ENCODE measurements at regions not wholly inside any gene's neighbourhood (a gene's known extent, or its start where the extent isn't known, plus 50 kb on each side); places are given as distances from the start of the nearest gene placed in this dataset.

- Mint-ChIP-seq H3K4me3 (no peak overlapping the region), H3K36me3 (ENCODE audit: low read depth) (no peaks in the 10 kb centered on the region), H3K4me1 (ENCODE audit: low read depth) (no peaks in the 10 kb centered on the region), H3K27me3 (ENCODE audit: insufficient read depth) (peaks cover 6% of the 10 kb centered on the region), H3K27ac (no peak overlapping the region), H3K9me3 (peaks cover 22% of the 10 kb centered on the region; the same call in 1 of the 2 replicates)
- no peak for TF ChIP-seq CTCF (IDR thresholded peaks at IDR 0.05)
- DNase-seq, result no peak
Measured at GRCh38 chr12:131586761-131587160, 124.1 kb upstream of the SFSWAP start.

- no peaks in the 10 kb centered on the region for H3K36me3 Mint-ChIP-seq (ENCODE audit: low read depth)
- no peak overlapping the region for H3K27ac Mint-ChIP-seq
- DNase-seq, result no peak
- no peak for TF ChIP-seq CTCF (IDR thresholded peaks at IDR 0.05)
- no peaks in the 10 kb centered on the region for H3K4me1 Mint-ChIP-seq (ENCODE audit: low read depth)
- H3K4me3 Mint-ChIP-seq, result no peak overlapping the region
- H3K27me3 Mint-ChIP-seq (ENCODE audit: insufficient read depth), result peaks cover 6% of the 10 kb centered on the region
- peaks cover 28% of the 10 kb centered on the region; the same call in 1 of the 2 replicates for H3K9me3 Mint-ChIP-seq
Measured at GRCh38 chr12:131587565-131587964, 123.3 kb upstream of the SFSWAP start.

GRCh38 chr12:131589221-131589897 is 121.5 kb upstream of the SFSWAP start:
- no peak overlapping the region for H3K4me3 Mint-ChIP-seq
- H3K4me1 Mint-ChIP-seq (ENCODE audit: low read depth), result no peaks in the 10 kb centered on the region
- DNase-seq, result no peak
- H3K9me3 Mint-ChIP-seq, result peaks cover 24% of the 10 kb centered on the region; the same call in 1 of the 2 replicates
- peaks cover 4% of the 10 kb centered on the region for H3K27me3 Mint-ChIP-seq (ENCODE audit: insufficient read depth)
- H3K27ac Mint-ChIP-seq, result no peak overlapping the region
- H3K36me3 Mint-ChIP-seq (ENCODE audit: low read depth), result no peaks in the 10 kb centered on the region
- TF ChIP-seq CTCF (IDR thresholded peaks at IDR 0.05), result no peak

- Mint-ChIP-seq H3K4me1 (ENCODE audit: low read depth) (no peaks in the 10 kb centered on the region), H3K27me3 (ENCODE audit: insufficient read depth) (no peaks in the 10 kb centered on the region; the same call in 1 of the 2 replicates), H3K4me3 (no peak overlapping the region), H3K9me3 (peaks cover 18% of the 10 kb centered on the region; the same call in 1 of the 2 replicates), H3K36me3 (ENCODE audit: low read depth) (no peaks in the 10 kb centered on the region), H3K27ac (no peak overlapping the region)
- no peak for DNase-seq
- TF ChIP-seq CTCF (IDR thresholded peaks at IDR 0.05), result no peak
Measured at GRCh38 chr12:131589966-131590365, 120.9 kb upstream of the SFSWAP start.

- H3K9me3 Mint-ChIP-seq, result peaks cover 18% of the 10 kb centered on the region; the same call in 1 of the 2 replicates
- H3K27ac Mint-ChIP-seq, result no peak overlapping the region
- no peak for DNase-seq
- no peak overlapping the region for H3K4me3 Mint-ChIP-seq
- no peaks in the 10 kb centered on the region for H3K4me1 Mint-ChIP-seq (ENCODE audit: low read depth)
- TF ChIP-seq CTCF (IDR thresholded peaks at IDR 0.05), result no peak
- H3K36me3 Mint-ChIP-seq (ENCODE audit: low read depth), result no peaks in the 10 kb centered on the region
- H3K27me3 Mint-ChIP-seq (ENCODE audit: insufficient read depth), result no peaks in the 10 kb centered on the region; the same call in 1 of the 2 replicates
Measured at GRCh38 chr12:131591136-131591535, 119.8 kb upstream of the SFSWAP start.
